HG02970 (cell line): ENCODE measurements at regions not wholly inside any gene's neighbourhood (a gene's known extent, or its start where the extent isn't known, plus 50 kb on each side); places are given as distances from the start of the nearest gene placed in this dataset.

Source experiments
- ATAC-seq: cut with Tn5 transposase; IDR thresholded peaks from one replicate; pipeline ENCODE4 v1.9.1; 2021; ENCODE audit warnings: mild to moderate bottlenecking, moderate library complexity, moderate number of reproducible peaks; ENCODE audit not compliant: unreplicated experiment, low FRiP score

GRCh38 chr3:24740326-24740725 lies 245.7 kb upstream of the THRB start:
- no peak for ATAC-seq

- ATAC-seq: no peak
Observed at GRCh38 chr3:24741506-24741905, 246.9 kb upstream of the THRB start.

GRCh38 chr3:24748520-24748919 lies 253.9 kb upstream of the THRB start:
- no peak for ATAC-seq

- ATAC-seq: no peak
Observed at GRCh38 chr3:24751020-24751419, 256.4 kb upstream of the THRB start.

- ATAC-seq: no peak
Observed at GRCh38 chr3:24756101-24756888, 261.6 kb upstream of the THRB start.

GRCh38 chr3:24763393-24763792 lies 268.7 kb upstream of the THRB start:
- ATAC-seq: no peak

GRCh38 chr3:24764236-24764915 lies 269.7 kb upstream of the THRB start:
- ATAC-seq: no peak

- ATAC-seq: no peak
Observed at GRCh38 chr3:24765399-24765798, 270.7 kb upstream of the THRB start.

- no peak for ATAC-seq
Observed at GRCh38 chr3:24769918-24770317, 275.3 kb upstream of the THRB start.

GRCh38 chr3:24773798-24774197 lies 279.1 kb upstream of the THRB start:
- ATAC-seq: no peak

- ATAC-seq: no peak
Observed at GRCh38 chr3:24780991-24781390, 286.3 kb upstream of the THRB start.

GRCh38 chr3:24781454-24781853 lies 286.8 kb upstream of the THRB start:
- ATAC-seq: no peak

GRCh38 chr3:24793896-24794295 lies 299.2 kb upstream of the THRB start:
- ATAC-seq: no peak

- peak; percentile 94 for ATAC-seq
Observed at GRCh38 chr3:24802614-24803013, 308.0 kb upstream of the THRB start.

GRCh38 chr3:24804095-24804494 lies 309.4 kb upstream of the THRB start:
- ATAC-seq: no peak

GRCh38 chr3:24810881-24811280 lies 316.2 kb upstream of the THRB start:
- ATAC-seq: no peak

- no peak for ATAC-seq
Observed at GRCh38 chr3:24812116-24812515, 317.5 kb upstream of the THRB start.

GRCh38 chr3:24818055-24818454 lies 323.4 kb upstream of the THRB start:
- no peak for ATAC-seq

GRCh38 chr3:24828011-24828410 lies 333.4 kb upstream of the THRB start:
- ATAC-seq: no peak

- no peak for ATAC-seq
Observed at GRCh38 chr3:24828551-24828950, 333.9 kb upstream of the THRB start.

GRCh38 chr3:24829011-24829581 lies 334.4 kb upstream of the THRB start:
- no peak for ATAC-seq
